HG03439 (cell line): ENCODE measurements at regions not wholly inside any gene's neighbourhood (a gene's known extent, or its start where the extent isn't known, plus 50 kb on each side); places are given as distances from the start of the nearest gene placed in this dataset.
"Not testable (repeated sequence)": the region's sequence is repeated elsewhere in the genome, so short reads cannot be mapped to it uniquely, and the experiment has no call there.

Source experiments
- ATAC-seq: cut with Tn5 transposase; IDR thresholded peaks from one replicate; pipeline ENCODE4 v1.9.1; 2021; ENCODE audit warnings: mild to moderate bottlenecking, moderate library complexity; ENCODE audit not compliant: unreplicated experiment

DNA sequence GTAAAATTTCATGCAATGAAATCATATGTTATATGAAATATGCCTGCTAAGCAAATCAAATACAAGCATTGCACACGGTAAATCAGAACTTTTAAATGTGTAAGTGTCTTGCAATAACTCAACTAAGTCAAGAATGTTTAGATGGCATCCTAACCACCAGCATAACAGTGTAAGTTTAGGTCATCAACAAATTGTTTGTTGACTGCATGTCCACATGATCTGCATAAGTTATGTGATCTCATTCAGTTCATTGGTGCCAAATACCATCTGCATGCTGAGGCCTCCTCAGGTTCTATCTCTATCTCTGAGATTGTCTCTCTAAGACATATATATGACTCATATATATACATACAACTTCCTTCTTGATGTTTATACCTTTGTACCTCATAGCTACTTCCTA lies 159.6 kb upstream of the STK32A start:
- no peak for ATAC-seq

DNA sequence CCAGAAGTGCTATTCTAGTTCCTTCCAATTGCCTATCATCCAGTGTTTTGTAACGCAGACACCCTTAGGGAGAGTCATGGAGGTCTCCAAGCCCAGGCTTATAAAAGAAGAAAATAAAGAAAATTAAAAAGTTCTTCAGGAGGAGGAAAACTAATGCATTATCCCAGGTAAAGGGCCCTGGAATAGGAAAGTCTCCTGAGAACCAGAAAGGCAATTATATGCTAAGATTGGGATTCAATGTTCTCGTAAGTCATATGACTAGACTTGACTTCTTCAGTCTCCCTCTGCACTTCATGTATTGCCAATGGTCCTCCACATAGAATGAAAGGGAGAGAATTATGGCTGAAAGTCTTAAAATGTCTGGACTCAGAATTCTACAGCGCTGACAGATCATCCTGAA lies 154.4 kb upstream of the STK32A start:
- no peak for ATAC-seq

DNA sequence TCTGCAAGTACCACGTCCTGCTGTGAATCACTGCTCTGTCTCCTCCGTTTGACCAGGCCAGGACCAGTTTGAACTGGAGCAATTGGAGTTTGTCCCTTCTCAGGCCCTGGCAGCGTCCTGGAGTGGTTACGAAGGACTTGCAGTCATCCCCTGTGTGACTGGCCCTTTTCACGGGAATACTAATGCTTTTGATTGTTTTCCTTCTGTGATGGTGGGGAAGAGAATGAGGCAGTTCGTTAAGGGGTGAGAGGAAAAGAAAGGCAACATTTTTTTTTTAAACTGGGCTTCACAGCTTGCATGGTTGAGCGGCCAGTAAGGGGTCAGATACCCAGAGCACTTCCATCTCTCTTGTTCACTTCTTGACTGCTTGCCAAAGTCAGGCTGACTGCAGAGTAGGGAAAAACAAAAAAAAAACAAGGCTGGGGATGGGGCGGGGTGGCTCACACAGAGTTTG lies 153.5 kb upstream of the STK32A start:
- no peak for ATAC-seq

GRCh38 chr5:147084702-147085101 lies 150.1 kb upstream of the STK32A start:
- no peak for ATAC-seq

DNA sequence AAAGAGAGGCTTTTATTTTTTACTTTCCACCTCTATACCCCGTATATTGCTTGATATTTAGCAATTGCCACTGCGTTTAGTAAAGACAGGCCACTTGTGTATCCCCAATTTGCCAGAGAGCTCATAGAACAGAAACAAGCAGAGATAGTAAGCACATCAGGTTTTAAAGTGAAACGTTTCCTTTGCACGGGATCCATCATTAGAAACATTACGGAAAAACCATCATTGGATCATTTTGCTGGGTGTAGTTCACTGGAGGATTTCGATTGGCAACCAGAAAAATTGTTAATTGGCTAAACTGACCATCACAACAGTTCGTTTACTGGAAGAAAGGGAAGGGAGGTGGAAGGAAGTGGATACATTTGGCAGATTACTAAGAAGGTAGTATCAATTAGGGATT lies 149.4 kb upstream of the STK32A start:
- no peak for ATAC-seq

- ATAC-seq = no peak
Measured at GRCh38 chr5:147092044-147092443, 142.8 kb upstream of the STK32A start.

- ATAC-seq = no peak
Measured at GRCh38 chr5:147093138-147093537, 141.7 kb upstream of the STK32A start.

DNA sequence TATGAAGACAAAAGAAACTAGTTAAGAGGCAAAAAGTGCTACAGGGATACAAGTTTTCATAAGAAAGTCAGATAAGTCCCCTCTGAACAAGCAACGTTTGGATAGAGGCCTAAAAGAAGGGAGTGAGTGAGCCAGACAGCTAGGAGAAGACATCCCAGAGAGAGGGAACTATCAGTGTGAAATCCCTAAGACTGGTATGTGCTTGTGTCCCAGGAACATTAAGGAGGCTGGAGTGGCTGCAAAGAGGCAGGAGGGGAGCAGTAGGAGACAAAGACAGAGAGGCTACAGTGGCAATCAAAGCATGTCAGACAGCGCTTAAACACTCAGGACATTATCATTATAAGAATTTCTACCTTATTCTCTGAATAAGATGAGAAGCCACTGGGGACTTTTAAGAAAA lies 139.1 kb upstream of the STK32A start:
- ATAC-seq = no peak

DNA sequence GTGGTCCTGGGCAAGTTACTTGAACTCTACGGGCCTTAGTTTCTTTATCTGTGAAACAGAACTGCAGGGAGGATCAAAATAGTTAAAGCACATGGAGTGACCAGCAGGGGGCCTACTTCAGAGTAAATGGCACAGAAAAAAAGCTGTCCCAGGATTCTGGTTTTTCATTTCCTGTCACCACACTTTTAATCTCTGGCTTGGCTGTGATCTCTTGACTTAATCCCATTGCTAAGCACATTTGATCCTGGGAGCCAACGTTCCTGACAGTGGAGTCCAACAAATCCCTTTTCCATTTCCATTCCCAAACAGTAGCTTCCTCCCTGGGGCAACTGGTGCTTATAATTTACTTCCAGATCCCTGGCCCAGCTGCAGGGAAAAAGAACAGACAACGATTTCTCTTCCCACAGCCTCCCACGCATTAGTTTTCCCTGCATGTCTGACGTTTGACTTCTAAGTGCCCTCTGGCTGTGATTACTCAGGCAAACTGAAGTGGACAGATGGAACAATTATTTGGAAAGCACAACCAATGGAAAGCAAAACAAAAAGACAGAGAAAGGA lies 136.5 kb upstream of the STK32A start:
- no peak for ATAC-seq

GRCh38 chr5:147101659-147102369 lies 133.0 kb upstream of the STK32A start:
- no peak for ATAC-seq

DNA sequence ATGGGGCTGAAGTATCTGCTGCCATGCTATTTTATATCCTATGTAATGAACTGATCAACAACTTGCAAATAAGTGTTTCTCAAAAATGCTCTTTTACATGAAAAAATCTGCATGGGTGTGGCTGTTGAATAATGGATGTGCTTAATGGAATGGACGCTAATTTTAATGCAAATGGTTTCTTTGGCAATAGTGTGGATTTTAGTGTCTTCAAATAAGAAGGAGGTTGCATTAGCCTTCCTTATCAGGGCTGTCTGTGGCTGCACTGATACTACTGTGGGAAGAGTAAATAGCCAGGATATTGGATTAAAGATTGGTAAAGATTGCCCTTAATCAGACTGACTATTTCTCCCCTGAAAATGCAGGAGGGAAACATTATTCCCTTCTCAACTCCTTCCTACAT lies 121.9 kb upstream of the STK32A start:
- ATAC-seq = no peak

- no peak for ATAC-seq
Measured at GRCh38 chr5:147113967-147114366, 120.9 kb upstream of the STK32A start.

- not testable (repeated sequence) for ATAC-seq
Measured at GRCh38 chr5:147139759-147140158, 95.1 kb upstream of the STK32A start.

DNA sequence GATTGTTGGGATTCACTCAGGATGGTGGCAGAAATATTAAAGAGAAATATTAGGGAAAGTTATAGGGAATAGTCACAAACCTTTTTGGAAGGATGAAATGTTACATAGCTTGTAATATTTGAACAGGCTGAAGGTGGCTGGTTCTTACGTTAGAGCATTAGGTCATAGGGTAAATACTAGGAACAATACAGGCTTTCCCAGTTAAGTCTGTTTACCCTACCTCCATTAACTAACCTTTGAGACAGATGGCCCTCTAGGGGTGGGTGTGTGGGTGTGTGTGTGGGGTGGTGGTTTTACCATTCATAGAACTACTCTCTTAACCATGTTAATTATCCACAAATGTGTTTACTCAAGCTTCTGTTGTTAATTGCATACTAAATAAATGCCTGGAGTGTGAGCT lies 94.3 kb upstream of the STK32A start:
- ATAC-seq = no peak

DNA sequence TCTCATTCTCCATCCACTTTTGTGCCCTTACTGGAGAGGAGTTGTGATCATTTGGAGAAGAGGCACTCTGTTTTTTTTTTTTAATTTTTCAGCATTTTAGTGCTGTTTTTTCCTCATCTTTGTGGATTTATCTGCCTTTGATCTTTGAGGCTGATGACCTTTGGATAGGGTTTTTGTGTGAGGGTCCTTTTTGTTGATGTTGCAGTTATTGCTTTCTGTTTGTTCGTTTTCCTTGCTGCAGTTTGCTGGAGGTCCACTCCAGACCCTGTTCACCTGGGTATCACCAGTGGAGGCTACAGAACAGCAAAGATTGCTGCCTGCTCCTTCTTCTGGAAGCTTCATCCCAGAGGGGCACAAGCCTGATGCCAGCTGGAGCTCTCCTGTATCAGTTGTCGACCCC lies 93.2 kb upstream of the STK32A start:
- not testable (repeated sequence) for ATAC-seq

DNA sequence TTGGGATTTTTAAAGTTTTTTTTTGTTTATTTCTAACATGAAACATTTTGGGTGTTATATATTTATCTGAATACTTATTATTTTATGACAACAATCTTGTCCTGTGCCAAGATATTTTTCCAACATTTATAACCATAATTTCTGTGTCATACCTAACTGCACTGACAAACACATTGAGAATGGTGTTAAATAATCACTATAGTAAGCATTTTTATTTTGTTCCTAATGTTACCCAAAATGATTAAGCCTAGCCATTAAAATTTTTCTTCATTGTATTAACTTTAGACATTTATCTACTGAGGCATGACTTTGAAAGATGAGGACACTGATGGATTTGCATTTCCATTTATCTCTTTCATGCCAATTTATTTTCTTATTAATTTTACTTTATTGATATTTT lies 91.6 kb upstream of the STK32A start:
- ATAC-seq = no peak

GRCh38 chr5:147145328-147145727 lies 89.5 kb upstream of the STK32A start:
- ATAC-seq = no peak

GRCh38 chr5:147148715-147149114 lies 86.1 kb upstream of the STK32A start:
- ATAC-seq = no peak

- no peak for ATAC-seq
Measured at GRCh38 chr5:147152086-147152485, 82.7 kb upstream of the STK32A start.

- no peak for ATAC-seq
Measured at GRCh38 chr5:147154809-147155208, 80.0 kb upstream of the STK32A start.

- no peak for ATAC-seq
Measured at GRCh38 chr5:147156012-147156411, 78.8 kb upstream of the STK32A start.

DNA sequence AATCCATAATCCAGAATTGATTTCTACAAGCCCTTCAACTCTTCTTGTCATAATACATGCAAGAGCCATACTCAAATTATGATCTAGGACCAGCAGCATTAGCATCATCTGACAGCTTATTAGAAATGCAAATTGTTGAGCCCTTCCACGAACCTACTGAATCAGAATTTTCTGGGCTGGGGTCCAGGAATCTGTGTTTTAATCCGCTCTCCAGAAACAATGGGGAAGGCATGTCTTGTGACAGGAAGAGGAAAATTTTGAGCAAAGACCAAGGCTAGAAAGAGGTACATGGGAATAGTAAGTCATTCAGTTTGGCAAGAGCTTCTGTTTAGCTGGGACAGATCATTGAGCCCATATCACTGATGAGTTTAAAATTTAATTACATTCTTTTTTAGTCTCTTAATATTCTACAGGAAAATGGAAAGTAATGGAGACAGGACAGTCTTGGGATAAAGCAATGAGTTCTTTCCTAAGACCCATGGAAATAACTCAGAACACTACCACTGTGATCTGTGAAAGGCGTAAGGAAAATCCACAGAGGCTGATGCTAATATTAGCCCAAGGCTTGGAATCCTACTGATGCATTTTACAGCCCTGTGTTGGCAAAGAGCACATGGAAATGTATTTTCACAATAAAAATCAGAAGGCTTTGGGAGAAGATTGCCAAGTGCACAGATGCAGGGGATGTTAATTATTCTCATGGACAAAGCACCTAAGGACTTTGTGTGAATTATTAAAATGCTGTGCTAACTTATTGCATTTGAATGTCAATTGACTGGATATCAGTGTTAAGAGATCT lies 73.7 kb upstream of the STK32A start:
- no peak for ATAC-seq
